IMR-90 (cell line): ENCODE measurements at regions not wholly inside any gene's neighbourhood (a gene's known extent, or its start where the extent isn't known, plus 50 kb on each side); places are given as distances from the start of the nearest gene placed in this dataset.

Experiments used
- ATAC-seq: fragments of 200-7000 bp; cut with Tn5 transposase; 2 replicates; pipeline ENCODE4 v1.9.1; 2020; ENCODE audit warnings: low read depth, mild to moderate bottlenecking, moderate library complexity
- BruUV-seq: library from RNA; stranded (reverse); fragments of 400-500 nt; replicated peaks from 2 replicates; lab custom pipeline; 2021; lab: Mats Ljungman, UMichigan
- CTCF ChIA-PET: fragments of 300-600 bp; formaldehyde crosslinking; extraction: SDS; loops from one replicate; lab custom pipeline; 2021; ENCODE audit warnings: antibody characterized with exemption; lab: Yijun Ruan, JAX
- POLR2A ChIA-PET: fragments of 300-600 bp; sonication (Branson Sonifier 250); formaldehyde crosslinking; loops from one replicate; lab custom pipeline; 2022; ENCODE audit warnings: antibody characterized with exemption; ENCODE audit not compliant: unreplicated experiment; lab: Charles Lee
- DNase-seq: peaks from one replicate; pipeline ENCODE4 v3.0.0; 2013
- H2AFZ ChIP-seq: replicated peaks from 2 replicates; pipeline ENCODE3; 2013; ENCODE audit warnings: low read length, mild to moderate bottlenecking; ENCODE audit not compliant: poor library complexity
- H2AK5ac ChIP-seq: 2 replicates; pipeline ENCODE4 v1.6.1; 2013; ENCODE audit warnings: low read depth, low read length, inconsistent platforms
- H2AK9ac ChIP-seq: replicated peaks from 2 replicates; pipeline ENCODE3; 2013; ENCODE audit warnings: mild to moderate bottlenecking, low read depth, low read length, moderate library complexity; ENCODE audit not compliant: poor library complexity
- H2BK120ac ChIP-seq: 2 replicates; pipeline ENCODE4 v1.6.1; 2013; ENCODE audit warnings: low read depth, low read length, inconsistent platforms
- H2BK15ac ChIP-seq: 3 replicates; pipeline ENCODE4 v1.6.1; 2013; ENCODE audit warnings: low read depth, low read length, inconsistent platforms
- H2BK20ac ChIP-seq: 2 replicates; pipeline ENCODE4 v1.6.1; 2013; ENCODE audit warnings: low read depth, mild to moderate bottlenecking, inconsistent platforms, low read length, moderate library complexity
- H2BK5ac ChIP-seq: 2 replicates; pipeline ENCODE4 v1.6.1; 2013; ENCODE audit warnings: mild to moderate bottlenecking, low read depth, low read length, inconsistent platforms; ENCODE audit not compliant: poor library complexity, severe bottlenecking
- H3K14ac ChIP-seq: replicated peaks from 2 replicates; pipeline ENCODE4 v1.6.1; 2013; ENCODE audit warnings: low read depth, low read length, inconsistent platforms
- H3K18ac ChIP-seq: 2 replicates; pipeline ENCODE4 v1.6.1; 2013; ENCODE audit warnings: low read depth, low read length, control low read depth
- H3K23ac ChIP-seq: 2 replicates; pipeline ENCODE4 v1.6.1; 2013; ENCODE audit warnings: low read depth, low read length, inconsistent platforms
- H3K27ac ChIP-seq: 2 replicates; pipeline ENCODE4 v1.5.1; 2013; ENCODE audit warnings: mild to moderate bottlenecking, control low read depth, low read length; ENCODE audit not compliant: insufficient read depth
- H3K27me3 ChIP-seq: 2 replicates; pipeline ENCODE4 v1.6.1; 2013; ENCODE audit warnings: low read length; ENCODE audit not compliant: control insufficient read depth, insufficient read depth
- H3K36me3 ChIP-seq: 2 replicates; pipeline ENCODE4 v1.6.1; 2013; ENCODE audit warnings: low read length, mixed read lengths; ENCODE audit not compliant: control insufficient read depth, insufficient read depth
- H3K4ac ChIP-seq: 2 replicates; pipeline ENCODE4 v1.6.1; 2013; ENCODE audit warnings: low read depth, low read length, inconsistent platforms
- H3K4me1 ChIP-seq: 2 replicates; pipeline ENCODE4 v1.6.1; 2013; ENCODE audit warnings: low read length, mixed read lengths; ENCODE audit not compliant: control insufficient read depth, insufficient read depth
- H3K4me2 ChIP-seq: 2 replicates; pipeline ENCODE4 v1.6.1; 2013; ENCODE audit warnings: low read depth, mild to moderate bottlenecking, control low read depth, low read length, moderate library complexity
- H3K4me3 ChIP-seq: 2 replicates; pipeline ENCODE4 v1.5.1; 2013; ENCODE audit warnings: low read depth, mild to moderate bottlenecking, control low read depth, low read length, moderate library complexity; ENCODE audit not compliant: insufficient read depth
- H3K56ac ChIP-seq: 2 replicates; pipeline ENCODE4 v1.6.1; 2013; ENCODE audit warnings: low read length, inconsistent platforms; ENCODE audit not compliant: insufficient read depth; ENCODE audit errors: extremely low read depth
- H3K79me1 ChIP-seq, 2 experiments: 2 replicates each; pipeline ENCODE4 v1.6.1; 2013; ENCODE audit warnings: low read length in 2 of 2, inconsistent platforms in 1 of 2, low read depth in 1 of 2
- H3K9ac ChIP-seq: 2 replicates; pipeline ENCODE4 v1.6.1; 2013; ENCODE audit warnings: low read depth, low read length, control low read depth
- H3K9me1 ChIP-seq: 2 replicates; pipeline ENCODE4 v1.6.1; 2013; ENCODE audit warnings: low read length, inconsistent platforms; ENCODE audit not compliant: insufficient read depth
- H3K9me3 ChIP-seq: 2 replicates; pipeline ENCODE4 v1.6.1; 2013; ENCODE audit warnings: low read length; ENCODE audit not compliant: control insufficient read depth, insufficient read depth
- H4K20me1 ChIP-seq: 2 replicates; pipeline ENCODE4 v1.6.1; 2013; ENCODE audit warnings: low read length, inconsistent platforms; ENCODE audit not compliant: insufficient read depth
- H4K5ac ChIP-seq: 2 replicates; pipeline ENCODE4 v1.6.1; 2013; ENCODE audit warnings: mild to moderate bottlenecking, low read depth, low read length, control low read depth
- H4K8ac ChIP-seq, 2 experiments: 2 replicates each; pipeline ENCODE4 v1.6.1; 2013; ENCODE audit warnings: low read depth in 2 of 2, low read length in 2 of 2, control low read depth in 1 of 2, inconsistent platforms in 1 of 2
- H4K91ac ChIP-seq: 2 replicates; pipeline ENCODE4 v1.6.1; 2013; ENCODE audit warnings: low read depth, low read length, inconsistent platforms; ENCODE audit not compliant: insufficient read depth
- FOS ChIP-seq: fragments of 150-350 bp; IDR thresholded peaks from 2 replicates; pipeline ENCODE4 v1.6.1; 2016; ENCODE audit warnings: low read depth, low read length
- MAZ ChIP-seq: IDR thresholded peaks from 2 replicates; pipeline ENCODE4 v1.6.1; 2012; ENCODE audit warnings: low read depth, mild to moderate bottlenecking, low read length, improper control_type of control experiment, moderate library complexity, borderline replicate concordance
- MXI1 ChIP-seq: IDR thresholded peaks from 2 replicates; pipeline ENCODE4 v1.6.1; 2012; ENCODE audit warnings: low read depth, mild to moderate bottlenecking, low read length, moderate library complexity, borderline replicate concordance
- POLR2A ChIP-seq: IDR thresholded peaks from 2 replicates; pipeline ENCODE4 v1.6.1; 2012; ENCODE audit warnings: mild to moderate bottlenecking, low read depth, low read length
- RCOR1 ChIP-seq: IDR thresholded peaks from 2 replicates; pipeline ENCODE4 v1.6.1; 2012; ENCODE audit warnings: mild to moderate bottlenecking, low read length, improper control_type of control experiment; ENCODE audit not compliant: insufficient replicate concordance
- RFX5 ChIP-seq: IDR thresholded peaks from 2 replicates; pipeline ENCODE4 v1.8.0; 2012; ENCODE audit warnings: low read depth, mild to moderate bottlenecking, low read length, moderate library complexity
- SMC3 ChIP-seq: fragments of 150-350 bp; IDR thresholded peaks from 2 replicates; pipeline ENCODE4 v1.6.1; 2016; ENCODE audit warnings: low read depth, mild to moderate bottlenecking, antibody characterized with exemption, low read length, moderate library complexity
- WGBS, 2 experiments: methylation state at CpG; one replicate each; pipeline versions ENCODE4 v1.1.5 to v1.1.7; 2013; ENCODE audit warnings: missing lambda C conversion rate in 2 of 2; ENCODE audit not compliant: insufficient read length in 1 of 2; ENCODE audit errors: extremely low coverage in 2 of 2; 5-methylcytosine and 5-hydroxymethylcytosine counted together
- dilution Hi-C: fragments of 300-500 bp; cut with HindIII; formaldehyde crosslinking; loops from one replicate; pipeline ENCODE4 v1.14.3; 2018; ENCODE audit warnings: low sequenced_read_pairs; ENCODE audit not compliant: unreplicated experiment
- in situ Hi-C: fragments of 300-500 bp; cut with MboI; formaldehyde crosslinking; loops from 3 replicates; pipeline ENCODE4 v1.14.3; 2019; ENCODE audit warnings: low sequenced_read_pairs, inconsistent platforms, mixed read lengths
- intact Hi-C: fragments of 100-400 bp; cut with micrococcal nuclease; formaldehyde crosslinking; loops from 2 replicates; pipeline ENCODE4 v1.10.0; 2022
- TF ChIP-seq, protein P1 (sequence below): fragments of 150-350 bp; IDR thresholded peaks from 2 replicates; pipeline ENCODE4 v1.6.1; 2017; ENCODE audit warnings: mild to moderate bottlenecking, antibody characterized with exemption, low read length, low read depth
- TF ChIP-seq, protein P2 (sequence below): conservative IDR thresholded peaks from 2 replicates; pipeline ENCODE4 v1.5.1; 2012; ENCODE audit warnings: mild to moderate bottlenecking, low read depth, low read length, improper control_type of control experiment

DNA sequence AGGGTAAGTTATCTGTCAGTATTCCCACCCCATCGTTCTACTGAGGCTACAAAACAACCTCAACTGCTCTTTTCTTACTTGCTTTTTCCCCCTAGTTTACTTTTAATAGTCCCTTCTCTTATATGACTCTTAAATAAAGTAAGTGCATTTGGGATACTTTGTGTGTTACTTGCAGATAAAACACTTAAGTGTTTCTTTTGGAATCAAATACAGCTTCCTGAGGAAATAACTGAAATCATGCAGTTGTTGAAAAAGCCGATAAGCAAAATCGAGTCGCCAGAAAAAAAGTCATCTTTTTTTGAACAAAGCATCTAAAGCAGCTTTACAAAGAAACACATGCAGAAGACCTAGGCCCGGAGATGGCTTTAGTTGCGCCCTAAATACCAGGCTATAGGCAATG, 53.5 kb upstream of the EPB41L4A start:
- no CpG with 5 or more reads among the region's 6 CpGs for WGBS, 2 experiments
- Histone ChIP-seq H3K18ac (no peak overlapping the region), H3K4ac (no peak overlapping the region), H2BK5ac (no peak overlapping the region), H3K9me3 (no peaks in the 10 kb centered on the region), H3K36me3 (no peaks in the 10 kb centered on the region), H4K5ac (no peak overlapping the region), H2AK5ac (no peak overlapping the region), H2BK120ac (no peak overlapping the region), H3K4me2 (no peak overlapping the region), H3K27me3 (no peaks in the 10 kb centered on the region), H3K56ac (no peak overlapping the region), H3K23ac (no peak overlapping the region), H2AFZ (no peak overlapping the region), H4K20me1 (no peaks in the 10 kb centered on the region), H3K9ac (no peak overlapping the region), H2AK9ac (no peak overlapping the region), H3K79me1 (no peaks in the 10 kb centered on the region), H2BK20ac (no peak overlapping the region), H3K14ac (no peak overlapping the region), H3K27ac (no peak overlapping the region), H3K4me1 (no peaks in the 10 kb centered on the region), H4K8ac (no peak overlapping the region), H4K91ac (no peak overlapping the region), H3K4me3 (no peak overlapping the region), H2BK15ac (no peak overlapping the region), H3K9me1 (no peaks in the 10 kb centered on the region)
- BruUV-seq: no TSS peak
- dilution Hi-C loops: no loop called here
- intact Hi-C loops: no loop called here
- ChIA-PET CTCF (no interaction called here), POLR2A (no interaction called here)
- in situ Hi-C loops: no loop called here
- no peak for DNase-seq
- TF ChIP-seq RFX5 (no peak), SMC3 (no peak), POLR2A (no peak), MXI1 (no peak), RCOR1 (no peak), FOS (no peak), MAZ (no peak)
- TF ChIP-seq, protein P1, sequence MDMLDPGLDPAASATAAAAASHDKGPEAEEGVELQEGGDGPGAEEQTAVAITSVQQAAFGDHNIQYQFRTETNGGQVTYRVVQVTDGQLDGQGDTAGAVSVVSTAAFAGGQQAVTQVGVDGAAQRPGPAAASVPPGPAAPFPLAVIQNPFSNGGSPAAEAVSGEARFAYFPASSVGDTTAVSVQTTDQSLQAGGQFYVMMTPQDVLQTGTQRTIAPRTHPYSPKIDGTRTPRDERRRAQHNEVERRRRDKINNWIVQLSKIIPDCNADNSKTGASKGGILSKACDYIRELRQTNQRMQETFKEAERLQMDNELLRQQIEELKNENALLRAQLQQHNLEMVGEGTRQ: no peak
- TF ChIP-seq, protein P2, sequence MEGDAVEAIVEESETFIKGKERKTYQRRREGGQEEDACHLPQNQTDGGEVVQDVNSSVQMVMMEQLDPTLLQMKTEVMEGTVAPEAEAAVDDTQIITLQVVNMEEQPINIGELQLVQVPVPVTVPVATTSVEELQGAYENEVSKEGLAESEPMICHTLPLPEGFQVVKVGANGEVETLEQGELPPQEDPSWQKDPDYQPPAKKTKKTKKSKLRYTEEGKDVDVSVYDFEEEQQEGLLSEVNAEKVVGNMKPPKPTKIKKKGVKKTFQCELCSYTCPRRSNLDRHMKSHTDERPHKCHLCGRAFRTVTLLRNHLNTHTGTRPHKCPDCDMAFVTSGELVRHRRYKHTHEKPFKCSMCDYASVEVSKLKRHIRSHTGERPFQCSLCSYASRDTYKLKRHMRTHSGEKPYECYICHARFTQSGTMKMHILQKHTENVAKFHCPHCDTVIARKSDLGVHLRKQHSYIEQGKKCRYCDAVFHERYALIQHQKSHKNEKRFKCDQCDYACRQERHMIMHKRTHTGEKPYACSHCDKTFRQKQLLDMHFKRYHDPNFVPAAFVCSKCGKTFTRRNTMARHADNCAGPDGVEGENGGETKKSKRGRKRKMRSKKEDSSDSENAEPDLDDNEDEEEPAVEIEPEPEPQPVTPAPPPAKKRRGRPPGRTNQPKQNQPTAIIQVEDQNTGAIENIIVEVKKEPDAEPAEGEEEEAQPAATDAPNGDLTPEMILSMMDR: no peak
- ATAC-seq: no peak
